HEK293 (cell line): ENCODE measurements at regions not wholly inside any gene's neighbourhood (a gene's known extent, or its start where the extent isn't known, plus 50 kb on each side); places are given as distances from the start of the nearest gene placed in this dataset.

Source experiments
- CTCF ChIA-PET: fragments of 350-600 bp; formaldehyde crosslinking; extraction: SDS; loops from one replicate; lab custom pipeline; 2021; ENCODE audit warnings: antibody characterized with exemption; lab: Yijun Ruan, JAX
- POLR2A ChIA-PET: fragments of 300-600 bp; formaldehyde crosslinking; extraction: SDS; loops from one replicate; lab custom pipeline; 2020; ENCODE audit warnings: antibody characterized with exemption, inconsistent platforms; lab: Yijun Ruan, JAX
- H3K27ac ChIP-seq: fragments of 200-500 bp; sonication (Bioruptor generic); 2 replicates; pipeline ENCODE4 v1.5.1; 2014; ENCODE audit warnings: low read depth, low read length, control low read depth, inconsistent platforms; ENCODE audit errors: extremely low read depth
- H3K36me3 ChIP-seq, 2 experiments: fragments of 200-500 bp in 1 of 2; sonication (Bioruptor generic) in 1 of 2; 1 replicate in 1 of 2; 2 replicates in 1 of 2; pipeline ENCODE4 v1.5.1; 2014 to 2017; ENCODE audit warnings: inconsistent platforms in 2 of 2, low read length in 2 of 2; ENCODE audit not compliant: control insufficient read depth in 2 of 2, insufficient read depth in 1 of 2
- H3K4me1 ChIP-seq: fragments of 200-500 bp; sonication (Bioruptor generic); 2 replicates; pipeline ENCODE4 v1.5.1; 2014; ENCODE audit warnings: mild to moderate bottlenecking, low read length, inconsistent platforms; ENCODE audit not compliant: control insufficient read depth, insufficient read depth
- H3K4me3 ChIP-seq: 2 replicates; pipeline ENCODE4 v1.5.1; 2011; ENCODE audit warnings: low read depth, mild to moderate bottlenecking, control low read depth, low read length, moderate library complexity
- H3K9me3 ChIP-seq: fragments of 200-500 bp; sonication (Bioruptor generic); 2 replicates; pipeline ENCODE4 v1.5.1; 2014; ENCODE audit warnings: low read depth, low read length, inconsistent platforms; ENCODE audit not compliant: control insufficient read depth, insufficient read depth
- BCL11B ChIP-seq: fragments of 450-650 bp; formaldehyde crosslinking; IDR thresholded peaks from 2 replicates; pipeline ENCODE4 v1.5.1; 2016; ENCODE audit warnings: low read depth, missing biosample characterization, missing genetic modification characterization
- PATZ1 ChIP-seq: fragments of 450-650 bp; formaldehyde crosslinking; IDR thresholded peaks from 2 replicates; pipeline ENCODE4 v1.5.1; 2016; ENCODE audit warnings: missing biosample characterization, missing genetic modification characterization
- PRDM1 ChIP-seq: fragments of 450-650 bp; formaldehyde crosslinking; IDR thresholded peaks from 2 replicates; pipeline ENCODE4; 2016; ENCODE audit warnings: missing biosample characterization, missing genetic modification characterization
- SCRT1 ChIP-seq: fragments of 450-650 bp; formaldehyde crosslinking; IDR thresholded peaks from 2 replicates; pipeline ENCODE4 v1.5.1; 2016; ENCODE audit warnings: missing biosample characterization, missing genetic modification characterization, borderline replicate concordance
- SETDB1 ChIP-seq: IDR thresholded peaks from one replicate; pipeline ENCODE4 v1.6.1; 2017; ENCODE audit warnings: mild to moderate bottlenecking, low read length, moderate library complexity, mixed read lengths; ENCODE audit not compliant: insufficient read length
- ZBTB11 ChIP-seq: fragments of 450-650 bp; formaldehyde crosslinking; conservative IDR thresholded peaks from 2 replicates; pipeline ENCODE4 v1.5.1; 2016; ENCODE audit warnings: low read depth, missing biosample characterization, missing genetic modification characterization
- ZBTB48 ChIP-seq: fragments of 450-650 bp; formaldehyde crosslinking; IDR thresholded peaks from 2 replicates; pipeline ENCODE4 v1.5.1; 2016; ENCODE audit warnings: missing biosample characterization, missing genetic modification characterization
- ZNF138 ChIP-seq: fragments of 450-650 bp; formaldehyde crosslinking; IDR thresholded peaks from 2 replicates; pipeline ENCODE4 v1.5.1; 2016; ENCODE audit warnings: missing biosample characterization, missing genetic modification characterization, borderline replicate concordance
- ZNF266 ChIP-seq: fragments of 450-650 bp; formaldehyde crosslinking; IDR thresholded peaks from 2 replicates; pipeline ENCODE4 v1.5.1; 2016; ENCODE audit warnings: missing biosample characterization, missing genetic modification characterization, low read depth
- ZNF341 ChIP-seq: fragments of 450-650 bp; formaldehyde crosslinking; IDR thresholded peaks from 2 replicates; pipeline ENCODE4; 2016; ENCODE audit warnings: low read depth, missing biosample characterization, missing genetic modification characterization
- ZNF350 ChIP-seq: fragments of 450-650 bp; formaldehyde crosslinking; IDR thresholded peaks from 2 replicates; pipeline ENCODE4 v1.5.0; 2017; ENCODE audit warnings: missing biosample characterization, mild to moderate bottlenecking, missing genetic modification characterization
- ZNF404 ChIP-seq: fragments of 450-650 bp; formaldehyde crosslinking; IDR thresholded peaks from 2 replicates; pipeline ENCODE4 v1.5.1; 2017; ENCODE audit warnings: missing biosample characterization, missing genetic modification characterization
- ZNF660 ChIP-seq: fragments of 450-650 bp; IDR thresholded peaks from 2 replicates; pipeline ENCODE4 v1.5.1; 2018; ENCODE audit warnings: missing biosample characterization, mild to moderate bottlenecking, missing genetic modification characterization
- ZNF776 ChIP-seq: fragments of 450-650 bp; formaldehyde crosslinking; IDR thresholded peaks from 2 replicates; pipeline ENCODE4 v1.5.0; 2017; ENCODE audit warnings: missing biosample characterization, missing genetic modification characterization, borderline replicate concordance
- ZNF791 ChIP-seq: fragments of 450-650 bp; formaldehyde crosslinking; IDR thresholded peaks from 2 replicates; pipeline ENCODE4 v1.5.1; 2016; ENCODE audit warnings: missing biosample characterization, missing genetic modification characterization

- no peak overlapping the region for H3K27ac ChIP-seq
- H3K36me3 ChIP-seq = no peaks in the 10 kb centered on the region
- ChIA-PET CTCF (no interaction called here), POLR2A (no interaction called here)
- no peak for TF ChIP-seq PATZ1 (tag by site-specific recombination)
- TF ChIP-seq ZNF266 = no peak
- no peak for TF ChIP-seq ZNF138 (tag by site-specific recombination)
- no peaks in the 10 kb centered on the region for H3K4me1 ChIP-seq
- no peak overlapping the region for H3K4me3 ChIP-seq
- no peaks in the 10 kb centered on the region for H3K9me3 ChIP-seq
Observed at GRCh38 chr18:37729716-37730115, 164.1 kb upstream of the CELF4 start.

GRCh38 chr18:37724206-37724605 lies 158.6 kb upstream of the CELF4 start:
- ChIA-PET POLR2A (no interaction called here), CTCF (no interaction called here)
- TF ChIP-seq ZNF791 (tag by site-specific recombination) (no peak), ZNF776 (tag by site-specific recombination) (no peak), ZBTB48 (tag by site-specific recombination) (no peak), SCRT1 (no peak), ZNF350 (no peak), BCL11B (tag by site-specific recombination) (no peak), PRDM1 (no peak), ZNF341 (tag by site-specific recombination) (no peak), ZBTB11 (tag by site-specific recombination) (no peak)
- H3K4me1 ChIP-seq = no peaks in the 10 kb centered on the region
- H3K4me3 ChIP-seq = no peak overlapping the region
- no peaks in the 10 kb centered on the region for H3K36me3 ChIP-seq
- no peaks in the 10 kb centered on the region for H3K9me3 ChIP-seq
- no peak overlapping the region for H3K27ac ChIP-seq

- TF ChIP-seq ZNF660 (tag by site-specific recombination) = no peak
- no peak for TF ChIP-seq PRDM1
- TF ChIP-seq SETDB1 = no peak
- no peak for TF ChIP-seq ZNF404 (tag by site-specific recombination)
- CTCF ChIA-PET = no interaction called here
Observed at GRCh38 chr18:37721544-37722522, 156.2 kb upstream of the CELF4 start.

More at GRCh38 chr18:37721544-37722522, 156.2 kb upstream of the CELF4 start:
- H3K9me3 ChIP-seq = no peaks in the 10 kb centered on the region
- no peak overlapping the region for H3K4me3 ChIP-seq
- POLR2A ChIA-PET = no interaction called here
- no peaks in the 10 kb centered on the region for H3K4me1 ChIP-seq
- H3K27ac ChIP-seq = no peak overlapping the region
- no peaks in the 10 kb centered on the region for H3K36me3 ChIP-seq
